EH (cell line): ENCODE measurements at regions not wholly inside any gene's neighbourhood (a gene's known extent, or its start where the extent isn't known, plus 50 kb on each side); places are given as distances from the start of the nearest gene placed in this dataset.

Source experiments
- DNase-seq: peaks from one replicate; pipeline ENCODE4 v3.0.0-alpha.2; 2015; ENCODE audit warnings: low read depth

- no peak for DNase-seq
Observed at GRCh38 chr2:239570216-239570925, 169.6 kb upstream of the HDAC4 start.

GRCh38 chr2:239569401-239570090, 168.7 kb upstream of the HDAC4 start:
- DNase-seq = no peak

DNA sequence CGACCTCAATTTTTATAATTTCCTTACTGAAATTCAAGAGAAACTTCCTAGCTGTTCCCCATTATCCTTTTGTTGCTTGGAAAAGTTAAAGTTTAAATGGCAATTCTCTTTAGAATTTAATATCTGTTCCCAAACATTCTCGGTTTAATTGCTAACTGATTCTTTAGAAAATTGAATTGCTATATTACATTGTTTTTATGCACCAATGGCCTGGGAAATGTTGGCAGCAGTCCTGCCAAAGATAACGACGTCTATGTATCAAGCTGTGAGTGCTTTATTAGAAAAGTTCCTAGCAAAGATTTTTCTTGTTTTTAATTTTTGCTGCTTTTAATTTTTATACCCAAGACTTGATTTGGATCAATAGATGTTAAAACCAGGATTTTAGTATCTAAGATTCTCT, 167.8 kb upstream of the HDAC4 start:
- no peak for DNase-seq

DNA sequence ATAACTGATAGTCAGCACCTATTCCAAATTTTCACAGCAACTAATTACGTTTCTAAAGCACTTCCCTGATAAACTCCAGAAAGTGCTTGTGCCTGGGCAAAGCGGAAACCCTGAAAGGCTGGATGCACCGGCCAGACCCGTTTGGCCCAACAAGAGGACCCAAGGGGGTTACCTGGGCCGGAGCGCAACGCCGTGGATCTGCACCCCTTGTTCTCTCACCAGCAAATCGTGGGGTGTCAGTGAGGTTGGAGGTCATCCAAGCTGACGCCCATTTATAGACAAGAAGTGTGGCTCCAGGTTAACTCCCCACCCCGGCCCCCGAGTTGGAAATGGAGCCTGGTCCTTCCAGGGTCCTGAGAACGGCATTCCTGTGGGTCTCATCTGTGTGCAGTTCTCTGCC, 167.0 kb upstream of the HDAC4 start:
- DNase-seq = no peak

DNA sequence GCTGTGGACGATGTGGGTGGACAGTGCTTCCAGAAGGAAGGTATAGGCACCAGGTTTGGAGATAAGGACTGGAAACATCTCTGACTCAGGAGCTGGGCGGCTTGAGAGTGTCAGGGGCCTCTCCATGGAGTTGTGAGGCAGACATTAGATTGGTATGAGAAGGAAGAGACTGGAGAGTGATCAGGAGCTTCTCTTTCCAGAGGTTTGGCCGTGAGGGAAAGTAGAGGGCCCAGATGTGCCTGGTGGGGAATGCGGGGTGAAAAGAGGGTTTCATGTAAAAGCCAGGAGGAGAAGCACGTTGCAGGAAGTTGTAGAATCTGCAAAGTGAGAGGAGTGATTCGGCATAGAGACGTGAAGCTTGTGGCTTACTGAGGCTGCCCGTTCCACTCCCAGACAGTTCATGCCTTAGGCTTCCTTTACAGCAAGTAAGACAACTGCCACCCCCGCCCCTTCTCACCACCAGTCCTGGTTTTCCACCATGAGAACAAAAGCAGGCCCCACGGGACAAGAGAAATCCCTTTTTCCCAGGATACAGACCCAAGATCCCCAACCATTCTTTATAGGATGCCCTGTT, 166.3 kb upstream of the HDAC4 start:
- DNase-seq = no peak

GRCh38 chr2:239566162-239566994, 165.6 kb upstream of the HDAC4 start:
- DNase-seq = no peak

DNA sequence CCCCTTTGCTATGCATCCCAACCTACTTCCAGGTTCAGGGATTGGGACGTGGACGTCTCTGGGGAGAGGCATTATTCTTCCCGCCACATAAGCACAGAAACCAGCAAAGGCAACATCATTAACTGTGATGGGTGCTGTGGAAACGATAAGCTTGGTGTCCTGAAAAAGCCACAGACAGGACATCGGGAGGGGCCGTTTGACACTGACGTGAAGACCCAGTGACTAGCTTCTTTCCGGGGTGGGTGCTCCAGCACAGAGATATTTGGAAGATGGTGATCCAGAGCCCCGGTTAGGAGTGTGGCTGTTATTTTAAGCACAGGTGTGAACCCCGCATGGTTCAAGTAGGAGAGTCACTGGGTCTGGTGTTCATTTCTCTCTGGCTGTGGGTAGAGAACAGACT, 163.8 kb upstream of the HDAC4 start:
- no peak for DNase-seq

GRCh38 chr2:239563561-239563960, 162.7 kb upstream of the HDAC4 start:
- DNase-seq = no peak

- DNase-seq = peak; percentile 15
Observed at GRCh38 chr2:239561446-239562001, 160.7 kb upstream of the HDAC4 start.

GRCh38 chr2:239559417-239560261, 158.8 kb upstream of the HDAC4 start:
- DNase-seq = no peak

DNA sequence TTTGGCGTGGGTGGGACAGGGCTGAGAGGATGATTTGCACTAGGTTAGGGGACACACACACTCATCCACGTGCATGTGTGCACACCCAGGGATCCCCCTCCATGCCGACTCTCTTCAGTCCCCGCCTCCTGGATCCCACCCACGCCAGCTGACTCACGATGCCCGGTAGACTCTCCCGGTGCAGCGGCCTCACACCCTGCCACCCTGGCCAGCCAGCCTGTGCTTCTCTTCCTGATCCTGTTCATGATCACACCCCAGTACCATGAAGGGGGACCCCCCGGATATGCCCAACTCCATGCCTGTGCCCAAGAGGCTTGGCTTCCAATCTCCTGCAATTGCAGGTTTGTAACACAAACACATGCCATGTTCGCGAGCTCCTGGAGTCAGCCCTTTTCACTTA, 157.8 kb upstream of the HDAC4 start:
- DNase-seq = no peak

GRCh38 chr2:239557516-239557915, 156.7 kb upstream of the HDAC4 start:
- no peak for DNase-seq

DNA sequence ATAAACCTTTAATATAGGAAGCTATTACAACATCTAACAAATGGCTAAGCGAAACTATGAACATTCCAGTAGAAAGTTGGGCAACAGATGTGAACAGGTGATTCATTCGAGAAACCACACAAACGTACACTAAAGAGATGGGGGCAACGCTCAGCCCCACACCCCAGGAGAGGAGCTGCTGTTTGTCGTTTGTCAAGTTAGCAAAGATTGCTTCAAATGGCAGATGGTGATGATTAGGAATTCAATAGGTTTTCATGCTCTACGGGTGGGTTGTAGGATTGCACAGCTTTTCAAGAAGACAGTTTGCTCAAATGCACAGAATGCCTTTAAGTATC, 154.7 kb upstream of the HDAC4 start:
- no peak for DNase-seq

DNA sequence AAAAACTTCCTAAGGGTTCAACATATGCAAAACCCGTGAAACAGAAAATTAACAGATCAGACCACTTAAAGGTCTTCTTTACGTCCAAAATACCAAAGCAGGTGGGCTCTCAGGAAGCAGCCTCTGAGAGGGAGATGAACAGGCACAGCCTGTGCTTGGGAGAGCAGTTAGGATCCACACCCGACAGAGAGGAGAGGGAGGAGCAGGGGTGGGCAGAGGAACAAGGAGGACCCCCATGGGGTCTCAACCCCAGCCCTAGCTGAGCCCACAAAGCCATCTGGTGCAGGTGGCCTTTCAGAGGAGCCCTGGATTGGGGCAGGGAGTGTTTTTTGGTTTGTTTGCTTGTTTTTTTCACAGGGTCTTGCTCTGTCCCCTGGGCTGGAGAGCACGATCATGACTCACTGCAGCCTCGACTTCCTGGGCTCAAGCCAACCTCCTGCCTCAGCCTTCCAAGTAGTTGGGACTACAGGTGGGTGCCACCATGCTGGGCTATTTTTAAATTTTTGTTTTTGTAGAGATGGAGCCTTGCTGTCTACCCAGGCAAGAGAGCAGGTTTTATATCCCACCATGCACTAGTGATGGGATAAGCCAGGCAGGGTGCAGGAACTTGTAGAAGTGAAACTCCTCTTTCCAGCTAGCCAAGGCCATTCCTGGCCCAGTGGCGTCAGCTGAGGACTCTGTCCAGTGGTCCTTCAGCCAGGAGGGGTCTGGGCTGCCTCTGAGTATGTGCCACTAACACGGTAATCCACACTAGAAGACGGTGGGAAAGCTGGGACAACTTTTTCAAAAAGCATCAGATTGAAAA, 154.1 kb upstream of the HDAC4 start:
- no peak for DNase-seq

- DNase-seq = no peak
Observed at GRCh38 chr2:239553376-239554000, 152.7 kb upstream of the HDAC4 start.

GRCh38 chr2:239552213-239552926, 151.6 kb upstream of the HDAC4 start:
- DNase-seq = no peak

DNA sequence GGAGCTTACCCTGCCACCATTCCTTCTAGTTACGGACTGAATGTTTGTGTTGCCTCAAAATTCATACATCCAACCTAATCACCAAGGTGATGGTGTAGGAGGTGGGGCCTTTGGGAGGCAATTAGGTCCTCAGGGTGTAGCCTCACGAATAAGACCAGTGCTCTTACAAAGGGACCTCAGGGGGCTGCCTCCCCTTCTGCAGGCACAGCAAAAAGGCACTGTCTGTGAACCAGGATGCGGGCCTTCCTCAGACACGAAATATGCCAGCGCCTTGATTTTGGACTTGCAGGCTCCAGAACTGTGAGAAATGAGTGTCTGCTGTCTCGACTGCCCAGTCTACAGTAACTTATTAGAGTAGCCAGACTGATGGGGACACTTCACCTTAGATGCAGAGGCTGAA, 150.4 kb upstream of the HDAC4 start:
- no peak for DNase-seq

DNA sequence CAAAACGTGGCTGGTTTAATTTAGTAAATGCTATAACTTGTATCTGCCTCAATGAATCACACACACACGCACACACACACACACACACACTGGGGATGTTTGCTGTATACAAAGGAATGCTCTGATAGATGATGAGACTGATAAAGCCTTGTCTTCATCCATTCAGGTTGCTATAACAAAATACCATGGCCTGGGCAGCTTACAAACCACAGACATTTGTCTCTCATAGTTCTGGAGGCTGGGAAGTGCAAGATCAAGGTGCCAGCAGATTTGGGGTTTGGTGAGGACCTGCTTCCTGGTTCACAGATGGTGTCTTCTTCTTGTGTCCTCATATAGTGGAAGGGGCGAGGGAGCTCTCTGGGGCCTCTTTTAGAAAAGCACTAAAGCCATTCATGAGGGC, 149.5 kb upstream of the HDAC4 start:
- DNase-seq = no peak

DNA sequence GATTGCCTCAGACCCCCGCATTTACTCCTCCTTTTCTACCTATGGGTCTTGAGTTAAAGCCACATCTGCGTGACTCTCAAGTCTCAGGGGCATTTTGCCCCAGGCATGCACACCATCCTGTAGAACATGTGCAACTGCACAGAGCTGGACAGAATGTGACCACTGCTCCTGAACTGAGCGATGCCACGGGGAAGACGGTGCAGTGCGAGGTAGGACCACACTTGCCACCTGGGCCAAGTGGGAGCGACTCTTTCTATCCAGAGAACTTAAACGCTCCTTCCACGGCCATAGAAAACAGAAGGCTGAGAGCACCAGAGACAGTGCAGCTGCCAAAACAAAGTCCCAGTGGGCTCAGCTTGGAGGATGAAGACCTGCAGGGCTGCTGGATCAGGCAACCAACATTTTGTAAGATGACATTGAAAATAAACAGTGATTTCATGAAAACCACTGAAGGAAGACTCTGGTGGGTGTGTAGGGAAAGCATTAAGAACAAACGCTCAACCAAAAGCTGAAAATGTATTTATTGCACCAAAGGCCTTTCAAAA, 149.0 kb upstream of the HDAC4 start:
- no peak for DNase-seq
